Non-pigmented ciliary epithelial cell (primary cell): ENCODE measurements at regions not wholly inside any gene's neighbourhood (a gene's known extent, or its start where the extent isn't known, plus 50 kb on each side); places are given as distances from the start of the nearest gene placed in this dataset.
"Not testable (repeated sequence)": the region's sequence is repeated elsewhere in the genome, so short reads cannot be mapped to it uniquely, and the experiment has no call there.

Experiments used
- DNase-seq: peaks from one replicate; pipeline ENCODE4 v3.0.0-alpha.2; 2010; ENCODE audit warnings: low read depth

DNA sequence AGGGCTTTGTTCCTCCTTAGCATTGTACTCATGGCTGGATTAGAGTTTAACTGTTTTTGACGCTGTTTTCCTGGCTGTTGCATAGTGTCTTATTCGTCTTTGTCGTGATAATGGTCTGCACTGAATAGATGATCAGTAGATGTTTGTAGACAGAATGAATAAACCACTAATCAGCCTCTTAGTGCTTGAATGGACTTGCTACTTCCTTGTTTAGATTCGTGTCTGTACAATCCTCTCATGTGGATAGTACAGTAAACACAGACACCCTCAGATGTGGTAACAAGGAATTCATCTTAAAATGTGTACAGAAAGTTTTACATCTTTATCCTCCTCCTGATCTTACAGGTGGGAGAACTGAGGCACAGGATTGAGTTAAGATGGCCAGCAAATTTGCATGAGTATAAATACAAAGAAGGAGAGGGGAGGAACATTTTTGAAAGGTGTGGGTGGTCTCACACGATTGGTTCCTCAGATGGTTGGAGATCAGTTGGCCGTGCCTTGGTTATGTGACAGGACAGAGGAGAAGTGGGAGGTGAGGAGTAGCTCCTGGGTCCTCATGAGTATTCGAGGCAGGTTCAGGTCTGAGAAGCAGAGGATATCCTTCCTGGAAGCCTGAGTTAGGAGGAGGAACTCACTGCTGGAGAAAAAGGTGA lies 196.0 kb downstream of the KLRB1 start:
- DNase-seq: not testable (repeated sequence)

GRCh38 chr12:9407425-9407748 lies 199.2 kb upstream of the PZP start:
- not testable (repeated sequence) for DNase-seq

DNA sequence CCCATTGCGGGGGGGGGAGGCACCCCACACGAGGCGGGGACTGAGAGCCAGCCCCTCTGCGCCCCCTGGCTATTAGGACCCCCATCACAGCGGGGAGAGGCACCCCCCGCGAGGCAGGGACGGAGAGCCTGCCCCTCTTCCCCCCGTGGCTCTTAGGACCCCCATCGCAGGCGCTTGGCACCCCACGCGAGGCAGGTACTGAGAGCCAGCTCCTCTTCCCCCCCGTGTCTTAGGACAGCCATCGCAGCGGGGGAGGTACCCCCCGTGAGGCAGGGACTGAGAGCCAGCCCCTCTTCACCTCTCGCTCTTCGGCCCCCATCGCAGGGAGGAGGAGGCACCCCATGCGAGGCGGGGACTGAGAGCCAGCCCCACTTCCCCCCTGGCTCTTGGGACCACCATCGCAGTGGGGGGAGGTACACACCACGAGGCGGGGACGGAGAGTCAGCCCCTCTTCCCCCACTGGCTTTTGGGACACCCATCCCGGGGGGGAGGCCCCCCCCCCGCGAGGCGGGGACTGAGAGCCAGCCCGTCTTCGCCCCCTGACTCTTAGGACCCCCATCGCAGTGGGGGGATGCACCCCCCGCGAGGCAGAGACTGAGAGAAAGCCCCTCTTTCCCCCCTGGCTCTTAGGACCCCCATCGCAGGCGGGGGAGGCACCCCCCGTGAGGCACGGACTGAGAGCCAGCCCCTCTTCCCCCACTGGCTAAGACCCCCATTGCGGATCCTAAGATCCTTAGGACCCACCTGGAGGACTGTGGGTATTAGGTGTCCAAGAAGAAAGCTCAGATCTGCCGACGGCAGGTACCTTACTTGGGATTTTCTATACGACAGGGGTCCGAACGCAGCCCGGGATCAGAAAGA lies 198.6 kb upstream of the PZP start:
- no peak for DNase-seq

- no peak for DNase-seq
These were observed 197.8 kb upstream of the PZP start for GRCh38 chr12:9405886-9406563.

DNA sequence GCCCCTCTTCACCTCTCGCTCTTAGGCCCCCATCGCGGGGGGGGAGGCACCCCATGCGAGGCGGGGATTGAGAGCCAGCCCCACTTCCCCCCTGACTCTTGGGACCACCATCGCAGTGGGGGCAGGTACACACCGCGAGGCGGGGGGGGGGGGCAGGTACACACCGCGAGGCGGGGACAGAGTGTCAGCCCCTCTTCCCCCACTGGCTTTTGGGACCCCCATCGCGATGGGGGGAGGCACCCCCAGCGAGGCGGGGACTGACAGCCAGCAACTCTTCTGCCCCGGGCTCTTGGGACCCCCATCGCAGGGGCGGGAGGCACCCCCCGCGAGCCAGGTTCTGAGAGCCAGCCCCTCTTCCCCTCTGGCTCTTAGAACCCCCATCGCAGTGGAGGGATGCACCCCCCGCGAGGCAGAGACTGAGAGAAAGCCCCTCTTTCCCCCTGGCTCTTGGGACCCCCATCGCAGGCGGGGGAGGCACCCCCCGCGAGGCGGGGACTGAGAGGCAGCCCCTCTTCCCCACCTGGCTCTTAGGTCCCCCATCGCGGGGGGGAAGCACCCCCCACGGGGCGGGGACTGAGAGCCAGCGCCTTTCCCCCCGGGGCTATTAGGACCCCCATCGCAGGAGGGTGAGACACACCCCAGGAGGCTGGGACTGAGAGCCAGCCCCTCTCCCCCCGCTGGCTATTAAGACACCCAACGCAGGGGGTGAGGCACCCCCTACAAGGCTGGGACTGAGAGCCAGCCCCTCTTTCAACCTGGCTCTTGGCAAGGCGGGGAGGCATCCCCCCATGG lies 196.5 kb upstream of the PZP start:
- no peak for DNase-seq

DNA sequence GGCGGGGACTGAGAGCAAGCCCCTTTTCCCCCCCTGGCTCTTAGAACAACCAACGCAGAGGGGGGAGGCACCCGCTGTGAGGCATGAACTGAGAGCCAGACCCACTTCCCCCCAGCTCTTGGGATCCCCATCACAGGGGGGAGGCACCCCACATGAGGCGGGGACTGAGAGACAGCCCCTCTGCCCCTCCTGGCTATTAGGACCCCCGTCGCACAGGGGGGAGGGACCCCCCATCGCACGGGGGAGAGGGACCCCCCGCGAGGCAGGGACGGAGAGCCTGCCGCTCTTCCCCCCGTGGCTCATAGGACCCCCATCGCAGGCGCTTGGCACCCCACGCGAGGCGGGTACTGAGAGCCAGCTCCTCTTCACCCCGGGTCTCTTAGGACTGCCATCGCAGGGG lies 195.8 kb upstream of the PZP start:
- DNase-seq: no peak

DNA sequence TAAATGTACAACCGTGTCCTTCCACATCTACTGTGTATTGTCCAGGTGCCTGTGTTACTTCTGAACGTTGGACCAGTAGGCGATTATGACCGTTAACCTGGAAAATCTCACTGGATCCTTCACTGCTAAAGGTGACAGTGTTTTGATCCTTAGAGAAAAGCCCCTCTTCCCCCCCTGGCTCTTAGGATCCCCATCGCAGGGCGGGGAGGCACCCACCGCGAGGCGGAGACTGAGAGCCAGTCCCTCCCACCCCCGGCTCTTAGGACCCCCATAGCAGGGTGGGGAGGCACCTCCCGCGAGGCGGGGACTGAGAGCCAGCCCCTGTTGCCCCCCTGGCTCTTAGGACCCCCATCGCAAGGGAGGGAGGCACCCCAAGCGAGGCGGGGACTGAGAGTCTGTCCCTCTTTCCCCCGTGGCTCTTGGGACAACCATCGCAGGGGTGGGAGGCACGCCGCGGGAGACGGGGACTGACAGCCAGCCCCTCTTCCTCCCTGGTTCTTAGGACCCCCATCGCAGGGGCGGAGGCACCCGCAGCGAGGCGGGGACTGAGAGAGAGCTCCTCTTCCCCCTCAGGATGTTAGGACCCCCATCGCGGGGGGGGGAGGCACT lies 194.3 kb upstream of the PZP start:
- DNase-seq: not testable (repeated sequence)

- DNase-seq: not testable (repeated sequence)
These were observed 188.2 kb upstream of the PZP start for GRCh38 chr12:9396367-9396766.

DNA sequence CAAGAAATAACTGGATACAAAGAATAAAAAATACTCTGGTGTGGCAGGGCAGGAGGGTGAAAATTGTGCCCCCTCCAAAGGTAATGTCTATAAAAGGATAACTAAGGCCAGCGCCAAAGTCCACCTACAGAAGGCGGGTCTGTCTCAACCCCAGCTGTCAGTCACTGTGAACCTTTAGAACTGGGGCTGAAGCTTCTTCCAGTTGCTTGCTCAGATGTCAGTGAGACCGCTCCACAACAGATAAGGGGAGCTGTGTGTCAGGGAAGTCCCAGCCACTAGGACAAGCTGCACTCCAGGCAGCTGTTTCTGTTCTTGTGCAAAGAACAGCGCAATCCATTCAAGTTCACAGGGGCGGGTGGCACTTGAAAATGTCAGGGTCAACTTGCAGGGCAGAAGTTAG lies 187.0 kb upstream of the PZP start:
- not testable (repeated sequence) for DNase-seq

GRCh38 chr12:9392842-9393241 lies 184.6 kb upstream of the PZP start:
- DNase-seq: no peak

DNA sequence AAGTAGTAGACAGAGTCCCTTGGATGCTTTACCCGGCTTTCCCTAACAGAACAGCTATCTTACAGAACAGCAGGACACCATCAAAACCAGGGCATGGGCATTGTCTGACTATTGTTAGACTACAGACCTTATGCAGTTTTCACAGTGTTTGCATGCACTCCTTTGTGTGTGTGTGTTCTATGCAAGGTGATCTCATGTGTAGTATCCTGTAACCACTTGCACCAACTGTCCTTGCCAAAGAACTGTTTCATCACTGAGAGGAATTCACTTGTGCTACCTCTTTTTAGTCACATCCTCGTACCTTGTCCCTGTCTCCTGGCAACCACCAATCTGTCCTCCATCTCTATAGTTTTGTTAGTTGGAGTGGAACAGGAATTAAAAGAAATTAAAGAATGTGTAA lies 183.6 kb upstream of the PZP start:
- DNase-seq: no peak

GRCh38 chr12:9390761-9391160 lies 182.6 kb upstream of the PZP start:
- no peak for DNase-seq

DNA sequence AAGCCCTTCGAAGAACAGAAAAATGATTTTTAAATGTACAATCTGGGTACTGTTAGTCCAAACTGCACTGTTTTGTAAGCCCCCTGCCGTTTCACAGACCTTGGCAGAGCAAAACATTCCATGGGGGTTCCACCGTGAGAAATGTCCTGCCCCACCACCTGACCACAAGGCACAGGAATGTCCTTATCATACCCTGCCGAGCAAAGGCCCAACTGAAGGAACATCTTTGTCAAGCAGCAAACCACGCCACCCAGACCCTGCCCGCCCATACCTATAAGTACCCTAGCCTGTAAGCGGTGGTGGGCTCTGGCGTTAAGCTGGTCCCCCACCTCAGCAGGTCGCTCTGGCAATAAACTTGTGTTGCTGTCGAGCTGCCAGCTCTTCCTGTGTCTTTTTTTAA lies 181.6 kb upstream of the PZP start:
- no peak for DNase-seq

GRCh38 chr12:9388379-9388778 lies 180.2 kb upstream of the PZP start:
- DNase-seq: no peak

- no peak for DNase-seq
These were observed 179.3 kb upstream of the PZP start for GRCh38 chr12:9387450-9387849.

GRCh38 chr12:9383585-9383984 lies 175.4 kb upstream of the PZP start:
- no peak for DNase-seq

DNA sequence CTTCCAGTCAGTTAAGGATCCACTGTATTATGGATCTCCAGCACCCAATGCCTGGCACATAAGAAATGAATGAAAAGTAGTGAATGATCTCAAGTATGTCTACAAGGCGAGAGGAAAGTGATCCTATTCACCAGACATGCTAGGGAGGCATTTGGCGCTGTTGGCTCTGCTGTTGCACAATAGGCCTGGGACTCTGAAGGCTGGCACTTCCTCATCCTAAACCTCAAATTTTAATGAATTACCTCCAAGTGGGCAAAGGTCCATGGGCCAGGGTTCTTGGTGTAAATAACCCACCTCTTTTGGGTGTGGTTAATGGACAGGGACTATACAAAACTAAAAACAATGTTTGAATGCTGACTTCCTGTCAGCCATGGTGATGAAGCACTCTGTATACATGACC lies 173.4 kb upstream of the PZP start:
- no peak for DNase-seq

- no peak for DNase-seq
These were observed 172.5 kb upstream of the PZP start for GRCh38 chr12:9380650-9381049.

- DNase-seq: no peak
These were observed 171.0 kb upstream of the PZP start for GRCh38 chr12:9379023-9379742.

DNA sequence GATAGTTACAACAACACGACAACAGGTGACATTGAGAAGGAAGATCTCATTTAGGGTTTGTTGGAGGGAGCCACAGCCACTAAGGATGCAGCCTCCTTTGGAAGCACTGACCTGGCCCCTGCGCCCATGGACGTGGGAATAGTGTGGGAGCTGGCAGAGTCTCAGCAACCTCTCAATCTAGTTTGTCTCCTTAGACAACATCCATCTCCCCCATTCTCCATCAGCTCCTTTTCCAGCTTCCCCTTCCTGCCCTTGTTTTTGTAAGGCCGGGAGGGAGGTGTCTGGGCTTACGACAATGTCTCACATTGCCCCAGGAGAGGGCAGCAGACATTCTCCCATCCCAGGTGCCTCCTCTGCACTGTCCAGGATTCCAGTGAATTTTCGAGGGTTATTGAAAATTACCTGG lies 170.2 kb upstream of the PZP start:
- DNase-seq: no peak

DNA sequence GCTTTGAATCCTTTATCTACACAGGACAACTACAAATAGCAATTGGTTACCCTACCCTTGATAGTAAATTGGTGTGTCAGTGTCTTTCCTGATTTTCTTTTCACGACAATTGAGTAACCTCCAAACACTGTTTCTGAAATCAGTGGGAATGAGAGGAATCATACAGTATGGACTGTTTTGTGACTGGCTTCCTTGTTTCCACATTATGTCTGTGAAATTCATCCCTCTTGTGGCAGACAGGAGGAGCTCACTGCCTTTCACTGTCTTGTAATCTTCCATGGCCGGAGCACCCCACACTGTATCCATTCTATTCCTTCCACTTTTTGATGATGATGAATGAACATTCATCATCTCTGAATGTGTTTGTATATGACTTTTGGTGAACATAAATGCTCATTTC lies 164.0 kb upstream of the PZP start:
- DNase-seq: no peak
